Activated CD8-positive, alpha-beta T cell treated with anti-CD3 and anti-CD28 coated beads, Interleukin-2, amount 10 ng/mL, durations not matched to agents 7 days and 5 days (primary cell): ENCODE measurements at regions not wholly inside any gene's neighbourhood (a gene's known extent, or its start where the extent isn't known, plus 50 kb on each side); places are given as distances from the start of the nearest gene placed in this dataset.
"Not testable (repeated sequence)": the region's sequence is repeated elsewhere in the genome, so short reads cannot be mapped to it uniquely, and the experiment has no call there.

Source experiments
- ATAC-seq: fragments of 150-1000 bp; cut with Tn5 transposase; one replicate; pipeline ENCODE4 v1.10.0; 2021; ENCODE audit warnings: moderate library complexity
- CTCF ChIA-PET: fragments of 350-600 bp; sonication (Branson Sonifier 250); formaldehyde crosslinking; loops from one replicate; lab custom pipeline; 2021; ENCODE audit warnings: antibody characterized with exemption; lab: Charles Lee
- POLR2A ChIA-PET: fragments of 350-600 bp; sonication (Branson Sonifier 250); formaldehyde crosslinking; loops from one replicate; lab custom pipeline; 2021; ENCODE audit warnings: antibody characterized with exemption; lab: Charles Lee
- DNase-seq: peaks from one replicate; pipeline ENCODE4 v3.0.0-alpha.2; 2020
- H3K27ac Mint-ChIP-seq: one replicate; pipeline ENCODE4 v1.8.0; 2021; ENCODE audit warnings: mild to moderate bottlenecking, mixed read lengths
- H3K27me3 Mint-ChIP-seq: one replicate; pipeline ENCODE4 v1.8.0; 2021; ENCODE audit warnings: low read depth, mixed read lengths
- H3K36me3 Mint-ChIP-seq: one replicate; pipeline ENCODE4 v1.8.0; 2021; ENCODE audit warnings: low read depth, mixed read lengths
- H3K4me1 Mint-ChIP-seq: one replicate; pipeline ENCODE4 v1.8.0; 2021; ENCODE audit warnings: low read depth, mixed read lengths
- H3K4me3 Mint-ChIP-seq: one replicate; pipeline ENCODE4 v1.8.0; 2021; ENCODE audit warnings: mild to moderate bottlenecking, mixed read lengths
- H3K9me3 Mint-ChIP-seq: one replicate; pipeline ENCODE4 v1.8.0; 2022; ENCODE audit warnings: mixed read lengths; ENCODE audit not compliant: insufficient read depth

GRCh38 chr14:71553779-71554178 is 378.4 kb upstream of the RGS6 start:
- ATAC-seq = no peak
- H3K27ac Mint-ChIP-seq = peak overlapping the region; percentile 62
- POLR2A ChIA-PET = interaction anchor here (0.7 kb wide), 1 partner anchor 89 kb away, joined by 4 read pairs; no protein-coding TSS in a partner anchor

DNA sequence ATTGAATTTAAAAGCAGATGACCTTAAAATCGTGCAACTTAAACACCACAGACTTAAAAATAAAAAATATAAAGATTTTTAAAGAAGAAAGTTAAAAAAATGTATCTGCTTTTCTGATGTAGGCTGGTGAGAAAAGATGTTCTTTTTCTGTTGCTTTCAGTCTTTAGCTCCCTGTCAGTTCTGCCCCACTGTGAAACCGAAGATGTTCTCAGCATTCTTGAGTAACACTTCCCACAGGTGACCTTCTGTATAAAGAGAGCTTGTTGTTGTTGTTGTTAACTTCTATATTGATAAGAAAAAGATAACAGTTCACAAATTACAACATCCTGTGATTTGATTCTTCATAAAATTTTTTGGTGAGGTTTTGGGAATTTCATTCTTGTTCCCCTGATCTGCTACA is 377.9 kb upstream of the RGS6 start:
- no peak for ATAC-seq
- ChIA-PET POLR2A (interaction anchor here (1.3 kb wide), 1 partner anchor 233 kb away, joined by 6 read pairs; the partner anchor contains the start of gene SIPA1L1), CTCF (interaction anchor here (0.6 to 3.5 kb wide), 8 partner anchors 8 to 300 kb away, joined by 3 to 14 read pairs (median 5); no protein-coding TSS in a partner anchor)
- peak overlapping the region; percentile 62 for H3K27ac Mint-ChIP-seq
- no peaks in the 10 kb centered on the region for H3K27me3 Mint-ChIP-seq
- no peaks in the 10 kb centered on the region for H3K9me3 Mint-ChIP-seq
- H3K4me3 Mint-ChIP-seq = peak overlapping the region; percentile 66
- DNase-seq = no peak
- peaks cover 9% of the 10 kb centered on the region for H3K36me3 Mint-ChIP-seq
- H3K4me1 Mint-ChIP-seq = peaks cover 74% of the 10 kb centered on the region

More at GRCh38 chr14:71553779-71554178, 378.4 kb upstream of the RGS6 start:
- CTCF ChIA-PET = interaction anchor here (0.6 to 3.5 kb wide), 5 partner anchors 8 to 231 kb away, joined by 3 to 14 read pairs (median 8); no protein-coding TSS in a partner anchor
- Mint-ChIP-seq H3K4me1 (peaks cover 73% of the 10 kb centered on the region), H3K9me3 (no peaks in the 10 kb centered on the region), H3K4me3 (no peak overlapping the region), H3K27me3 (no peaks in the 10 kb centered on the region), H3K36me3 (peaks cover 9% of the 10 kb centered on the region)
- no peak for DNase-seq

DNA sequence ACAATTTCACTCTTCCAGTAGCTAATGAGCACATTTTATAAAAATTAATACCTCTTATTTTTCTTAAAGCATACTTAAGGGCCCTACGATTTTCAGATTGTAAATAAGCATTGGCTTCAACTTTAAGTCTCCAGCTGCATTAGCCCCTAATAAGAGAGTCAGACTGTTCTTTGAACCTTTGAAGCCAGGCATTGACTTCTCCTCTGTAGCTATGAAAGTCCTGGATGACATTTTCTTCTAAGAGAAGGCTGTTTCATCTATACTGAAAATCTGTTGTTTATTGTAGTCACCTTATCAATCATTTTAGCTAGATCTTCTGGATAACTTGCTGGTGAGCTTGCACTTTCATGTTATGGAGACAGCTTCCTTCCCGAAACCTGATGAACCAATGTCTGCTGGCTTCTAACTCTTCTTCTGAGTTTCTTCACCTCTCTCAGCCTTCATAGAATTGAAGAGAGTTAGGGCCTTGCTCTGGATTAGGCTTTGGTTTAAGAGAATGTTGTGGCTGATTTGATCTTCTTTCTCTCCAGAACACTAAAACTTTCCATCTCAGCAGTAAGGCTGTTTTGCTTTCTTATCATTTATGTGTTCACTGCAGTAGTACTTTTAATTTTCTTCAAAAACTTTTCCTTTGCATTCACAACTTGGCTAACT is 377.1 kb upstream of the RGS6 start:
- Mint-ChIP-seq H3K27me3 (no peaks in the 10 kb centered on the region), H3K4me1 (peaks cover 74% of the 10 kb centered on the region), H3K27ac (peak overlapping the region; percentile 90), H3K9me3 (no peaks in the 10 kb centered on the region), H3K4me3 (peak overlapping the region; percentile 66), H3K36me3 (peaks cover 9% of the 10 kb centered on the region)
- peak; percentile 65 for ATAC-seq
- ChIA-PET CTCF (interaction anchor here (0.7 to 3.5 kb wide), 13 partner anchors 9 to 413 kb away, joined by 3 to 14 read pairs (median 4); no protein-coding TSS in a partner anchor), POLR2A (interaction anchor here (0.6 to 1.4 kb wide), 6 partner anchors 37 to 234 kb away, joined by 3 to 6 read pairs (median 3); partner anchors contain the start of gene SIPA1L1)
- DNase-seq = no peak

GRCh38 chr14:71555654-71556559 is 376.3 kb upstream of the RGS6 start:
- ChIA-PET CTCF (interaction anchor here (0.9 to 3.5 kb wide), 12 partner anchors 10 to 413 kb away, joined by 3 to 14 read pairs (median 4); no protein-coding TSS in a partner anchor), POLR2A (interaction anchor here (0.7 to 1.4 kb wide), 5 partner anchors 36 to 235 kb away, joined by 3 to 6 read pairs (median 3); partner anchors contain the start of gene SIPA1L1)
- no peaks in the 10 kb centered on the region for H3K27me3 Mint-ChIP-seq
- DNase-seq = peak; percentile 77
- peaks cover 9% of the 10 kb centered on the region for H3K36me3 Mint-ChIP-seq
- ATAC-seq = peak; percentile 94
- peak overlapping the region; percentile 90 for H3K27ac Mint-ChIP-seq
- H3K4me1 Mint-ChIP-seq = peaks cover 66% of the 10 kb centered on the region
- peak overlapping the region; percentile 66 for H3K4me3 Mint-ChIP-seq
- no peaks in the 10 kb centered on the region for H3K9me3 Mint-ChIP-seq

GRCh38 chr14:71556730-71557129 is 375.5 kb upstream of the RGS6 start:
- Mint-ChIP-seq H3K4me3 (no peak overlapping the region), H3K9me3 (no peaks in the 10 kb centered on the region), H3K27ac (peak overlapping the region; percentile 54), H3K27me3 (no peaks in the 10 kb centered on the region), H3K4me1 (peaks cover 58% of the 10 kb centered on the region), H3K36me3 (peaks cover 9% of the 10 kb centered on the region)
- DNase-seq = no peak
- POLR2A ChIA-PET = no interaction called here
- no peak for ATAC-seq
- CTCF ChIA-PET = interaction anchor here (0.9 to 1.5 kb wide), 3 partner anchors 33 to 299 kb away, joined by 3 to 4 read pairs (median 3); no protein-coding TSS in a partner anchor

GRCh38 chr14:71557351-71557750 is 374.9 kb upstream of the RGS6 start:
- DNase-seq (no peak), ATAC-seq (no peak)
- CTCF ChIA-PET = no interaction called here
- Mint-ChIP-seq H3K4me3 (no peak overlapping the region), H3K27ac (peak overlapping the region; percentile 43), H3K36me3 (peaks cover 9% of the 10 kb centered on the region), H3K4me1 (peaks cover 58% of the 10 kb centered on the region), H3K9me3 (no peaks in the 10 kb centered on the region), H3K27me3 (no peaks in the 10 kb centered on the region)
- POLR2A ChIA-PET = no interaction called here

DNA sequence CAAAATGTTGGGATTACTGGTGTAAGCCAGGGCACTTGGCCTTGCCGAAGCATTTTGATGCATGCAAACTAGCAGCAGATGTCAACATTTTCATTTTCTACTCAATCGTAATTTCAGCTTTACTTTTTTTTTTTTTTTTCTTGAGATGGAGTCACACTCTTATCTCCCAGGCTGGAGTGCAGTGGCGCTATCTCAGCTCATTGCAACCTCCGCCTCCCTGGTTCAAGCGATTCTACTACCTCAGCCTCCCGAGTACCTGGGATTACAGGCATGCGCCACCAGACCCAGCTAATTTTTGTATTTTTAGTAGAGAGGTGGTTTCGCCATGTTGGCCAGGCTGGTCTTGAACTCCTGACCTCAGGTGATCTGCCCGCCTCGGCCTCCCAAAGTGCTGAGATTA is 373.3 kb upstream of the RGS6 start:
- DNase-seq, ATAC-seq, H3K9me3 Mint-ChIP-seq, H3K4me3 Mint-ChIP-seq, POLR2A ChIA-PET, H3K36me3 Mint-ChIP-seq, H3K27ac Mint-ChIP-seq, H3K27me3 Mint-ChIP-seq, CTCF ChIA-PET: not testable (repeated sequence)
- H3K4me1 Mint-ChIP-seq = peaks cover 47% of the 10 kb centered on the region

- ChIA-PET CTCF (no interaction called here), POLR2A (no interaction called here)
- H3K36me3 Mint-ChIP-seq = peaks cover 5% of the 10 kb centered on the region
These were observed 371.5 kb upstream of the RGS6 start for GRCh38 chr14:71560751-71561150.

DNA sequence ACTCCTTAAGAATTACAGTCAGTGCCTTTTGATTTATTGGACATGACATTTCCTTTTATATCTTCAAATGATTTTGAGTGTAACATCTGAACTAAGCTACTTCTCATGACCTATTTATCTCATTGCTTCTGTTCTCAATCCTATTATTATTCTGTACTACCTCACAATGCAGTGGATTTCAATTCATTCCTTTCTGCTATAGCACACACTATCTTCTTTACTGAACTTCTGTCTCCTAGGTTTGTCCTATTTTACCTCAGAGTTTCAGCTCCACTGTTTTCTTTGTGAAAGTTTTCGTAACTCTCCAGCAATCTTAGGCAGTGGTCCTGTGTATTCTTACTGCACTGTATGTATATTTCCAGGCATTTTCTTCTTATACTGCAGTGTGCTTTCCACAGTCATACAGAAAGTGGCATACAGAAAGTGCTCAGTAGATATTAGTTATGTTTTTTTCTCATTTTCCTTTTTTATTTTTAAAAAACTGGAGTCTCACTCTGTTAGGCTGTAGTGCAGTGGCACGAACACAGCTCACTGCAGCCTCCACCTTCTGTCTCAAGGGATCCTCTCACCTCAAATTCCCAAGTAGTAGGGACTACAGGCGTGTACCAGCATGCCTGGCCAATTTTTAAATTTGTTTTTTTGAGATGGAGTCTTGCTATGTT is 368.6 kb upstream of the RGS6 start:
- H3K9me3 Mint-ChIP-seq = no peaks in the 10 kb centered on the region
- peak overlapping the region; percentile 3 for H3K27ac Mint-ChIP-seq
- no peaks in the 10 kb centered on the region for H3K27me3 Mint-ChIP-seq
- DNase-seq (no peak), ATAC-seq (no peak)
- POLR2A ChIA-PET = no interaction called here
- peaks cover 20% of the 10 kb centered on the region for H3K4me1 Mint-ChIP-seq
- CTCF ChIA-PET = interaction anchor here (0.9 to 1.0 kb wide), 2 partner anchors 26 to 48 kb away, joined by 3 to 5 read pairs; no protein-coding TSS in a partner anchor
- H3K4me3 Mint-ChIP-seq = no peak overlapping the region
- peaks cover 2% of the 10 kb centered on the region for H3K36me3 Mint-ChIP-seq

More at GRCh38 chr14:71560751-71561150, 371.5 kb upstream of the RGS6 start:
- H3K4me3 Mint-ChIP-seq = no peak overlapping the region
- H3K4me1 Mint-ChIP-seq = peaks cover 37% of the 10 kb centered on the region
- no peaks in the 10 kb centered on the region for H3K9me3 Mint-ChIP-seq
- H3K27me3 Mint-ChIP-seq = no peaks in the 10 kb centered on the region
- DNase-seq (no peak), ATAC-seq (no peak)
- no peak overlapping the region for H3K27ac Mint-ChIP-seq

GRCh38 chr14:71566276-71566675 is 366.0 kb upstream of the RGS6 start:
- H3K27ac Mint-ChIP-seq = peak overlapping the region; percentile 54
- ATAC-seq (peak; percentile 53), DNase-seq (no peak)
- peaks cover 18% of the 10 kb centered on the region for H3K4me1 Mint-ChIP-seq
- ChIA-PET CTCF (no interaction called here), POLR2A (no interaction called here)
- no peaks in the 10 kb centered on the region for H3K27me3 Mint-ChIP-seq
- no peaks in the 10 kb centered on the region for H3K36me3 Mint-ChIP-seq
- H3K4me3 Mint-ChIP-seq = peak overlapping the region; percentile 21
- no peaks in the 10 kb centered on the region for H3K9me3 Mint-ChIP-seq
